Ascending aorta (tissue), 2 donors: ENCODE measurements at regions not wholly inside any gene's neighbourhood (a gene's known extent, or its start where the extent isn't known, plus 50 kb on each side); places are given as distances from the start of the nearest gene placed in this dataset.

Source experiments
- DNase-seq, 2 donors: peaks; one replicate each; pipeline ENCODE4 v3.0.0-alpha.2; 2019; ENCODE audit warnings: low spot score in 2 of 2
- H3K27ac ChIP-seq, 2 donors: fragments of 200-600 bp; sonication (generic); one replicate each; pipeline ENCODE4 v1.5.1; 2016 to 2017; ENCODE audit warnings: mild to moderate bottlenecking in 1 of 2
- H3K27me3 ChIP-seq: fragments of 200-600 bp; sonication (generic); one replicate; pipeline ENCODE4 v1.5.1; 2017
- H3K36me3 ChIP-seq, 2 donors: fragments of 200-600 bp; sonication (generic); one replicate each; pipeline ENCODE4 v1.5.1; 2016
- H3K4me1 ChIP-seq, 2 donors: fragments of 200-600 bp; sonication (generic); one replicate each; pipeline ENCODE4 v1.5.1; 2016 to 2017; ENCODE audit warnings: mild to moderate bottlenecking in 1 of 2
- H3K4me3 ChIP-seq, 2 donors: fragments of 200-600 bp; sonication (generic); one replicate each; pipeline ENCODE4 v1.5.1; 2016 to 2017; ENCODE audit warnings: mild to moderate bottlenecking in 1 of 2
- H3K9me3 ChIP-seq, 2 donors: fragments of 200-600 bp; sonication (generic); one replicate each; pipeline ENCODE4 v1.5.1; 2016
- intact Hi-C: fragments of 100-400 bp; cut with DNase I; formaldehyde crosslinking; loops from one replicate; pipeline ENCODE4 v1.15.1; 2023
- TF ChIP-seq, protein P1 (sequence below), 3 experiments: fragments of 200-600 bp in 2 of 3; fragments of 450-650 bp in 1 of 3; sonication (generic) in 2 of 3; IDR thresholded peaks; one replicate each; pipeline ENCODE4 v1.5.1; 2016 to 2019; ENCODE audit warnings: antibody characterized with exemption in 3 of 3, mild to moderate bottlenecking in 1 of 3, moderate library complexity in 1 of 3

GRCh38 chr6:137687818-137688217 lies 179.2 kb upstream of the TNFAIP3 start:
- H3K36me3 ChIP-seq, result no peaks in the 10 kb centered on the region
- H3K9me3 ChIP-seq, result no peaks in the 10 kb centered on the region
- H3K27me3 ChIP-seq, result no peaks in the 10 kb centered on the region
- TF ChIP-seq, protein P1, sequence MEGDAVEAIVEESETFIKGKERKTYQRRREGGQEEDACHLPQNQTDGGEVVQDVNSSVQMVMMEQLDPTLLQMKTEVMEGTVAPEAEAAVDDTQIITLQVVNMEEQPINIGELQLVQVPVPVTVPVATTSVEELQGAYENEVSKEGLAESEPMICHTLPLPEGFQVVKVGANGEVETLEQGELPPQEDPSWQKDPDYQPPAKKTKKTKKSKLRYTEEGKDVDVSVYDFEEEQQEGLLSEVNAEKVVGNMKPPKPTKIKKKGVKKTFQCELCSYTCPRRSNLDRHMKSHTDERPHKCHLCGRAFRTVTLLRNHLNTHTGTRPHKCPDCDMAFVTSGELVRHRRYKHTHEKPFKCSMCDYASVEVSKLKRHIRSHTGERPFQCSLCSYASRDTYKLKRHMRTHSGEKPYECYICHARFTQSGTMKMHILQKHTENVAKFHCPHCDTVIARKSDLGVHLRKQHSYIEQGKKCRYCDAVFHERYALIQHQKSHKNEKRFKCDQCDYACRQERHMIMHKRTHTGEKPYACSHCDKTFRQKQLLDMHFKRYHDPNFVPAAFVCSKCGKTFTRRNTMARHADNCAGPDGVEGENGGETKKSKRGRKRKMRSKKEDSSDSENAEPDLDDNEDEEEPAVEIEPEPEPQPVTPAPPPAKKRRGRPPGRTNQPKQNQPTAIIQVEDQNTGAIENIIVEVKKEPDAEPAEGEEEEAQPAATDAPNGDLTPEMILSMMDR (IDR thresholded peaks at IDR 0.05), result no peak
- DNase-seq, result no peak
- H3K4me3 ChIP-seq, result no peak overlapping the region
- no peaks in the 10 kb centered on the region for H3K4me1 ChIP-seq
- intact Hi-C loops, result no loop called here
- H3K27ac ChIP-seq, result no peak overlapping the region

DNA sequence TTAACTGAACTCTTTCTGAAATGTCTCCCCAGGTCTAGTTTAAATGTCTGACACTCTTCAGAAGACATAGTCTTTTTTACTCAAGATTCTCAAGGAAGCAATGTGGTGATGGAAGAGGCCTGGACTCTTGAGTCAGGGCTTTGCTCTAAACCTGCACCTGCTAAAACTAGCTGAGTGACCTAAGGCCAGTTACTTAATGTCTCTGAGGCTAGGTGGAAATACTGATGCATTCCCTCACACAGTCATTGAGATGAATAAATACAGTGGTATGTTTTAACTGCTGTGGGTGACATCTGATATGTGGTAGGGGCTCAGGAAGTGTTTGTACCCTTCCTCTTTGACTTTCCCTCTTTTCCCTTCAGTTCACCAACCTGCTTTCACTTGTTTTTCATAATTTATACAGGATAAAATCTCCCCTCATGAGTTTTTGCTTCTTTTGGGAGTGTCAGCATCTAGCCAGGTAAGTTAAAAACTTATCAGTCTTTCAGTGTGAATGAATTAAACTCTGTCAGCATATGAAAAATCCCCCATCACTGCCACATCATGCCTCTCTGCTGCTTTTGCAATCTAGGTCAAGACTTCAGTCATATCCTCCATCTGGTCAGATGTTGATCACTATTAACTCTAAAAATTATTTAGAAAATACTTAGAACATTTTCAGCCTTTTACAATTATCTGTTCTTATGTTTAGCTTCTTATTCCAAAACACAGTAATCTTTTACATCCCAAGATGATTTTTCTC lies 178.7 kb upstream of the TNFAIP3 start:
- TF ChIP-seq, protein P1 (IDR thresholded peaks at IDR 0.05), result no peak
- H3K36me3 ChIP-seq, result no peaks in the 10 kb centered on the region
- no peak overlapping the region for H3K27ac ChIP-seq
- intact Hi-C loops, result no loop called here
- no peaks in the 10 kb centered on the region for H3K4me1 ChIP-seq
- no peak for DNase-seq
- H3K4me3 ChIP-seq, result no peak overlapping the region
- no peaks in the 10 kb centered on the region for H3K27me3 ChIP-seq
- no peaks in the 10 kb centered on the region for H3K9me3 ChIP-seq

GRCh38 chr6:137689377-137689776 lies 177.7 kb upstream of the TNFAIP3 start:
- TF ChIP-seq, protein P1 (IDR thresholded peaks at IDR 0.05), result no peak
- no peaks in the 10 kb centered on the region for H3K9me3 ChIP-seq
- no peak overlapping the region for H3K27ac ChIP-seq
- no peak overlapping the region for H3K4me3 ChIP-seq
- H3K36me3 ChIP-seq, result no peaks in the 10 kb centered on the region
- intact Hi-C loops, result no loop called here
- DNase-seq, result no peak
- H3K4me1 ChIP-seq, result no peaks in the 10 kb centered on the region
- no peaks in the 10 kb centered on the region for H3K27me3 ChIP-seq

DNA sequence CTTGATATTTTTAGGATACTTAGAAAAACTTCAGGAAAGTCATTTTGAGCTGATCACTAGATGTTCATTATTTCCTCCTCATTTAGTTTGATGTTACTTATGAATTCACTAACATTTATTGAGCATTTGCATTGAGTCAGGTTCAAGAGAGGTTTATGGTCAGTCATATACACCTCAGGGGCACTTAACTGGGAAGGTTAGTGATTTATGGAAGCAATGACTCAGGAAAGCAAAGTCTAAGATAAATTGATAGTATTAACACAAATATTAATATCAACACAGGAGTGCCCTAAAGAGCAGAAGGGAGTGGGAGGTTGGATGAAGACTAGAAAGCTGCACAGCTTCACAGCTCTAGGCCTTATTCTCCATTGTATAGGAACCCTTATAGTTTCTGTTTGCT lies 177.0 kb upstream of the TNFAIP3 start:
- intact Hi-C loops, result no loop called here
- Histone ChIP-seq H3K27ac (no peak overlapping the region), H3K4me3 (no peak overlapping the region), H3K36me3 (no peaks in the 10 kb centered on the region), H3K4me1 (no peaks in the 10 kb centered on the region), H3K9me3 (no peaks in the 10 kb centered on the region), H3K27me3 (no peaks in the 10 kb centered on the region)
- TF ChIP-seq, protein P1 (IDR thresholded peaks at IDR 0.05), result no peak
- no peak for DNase-seq

- no peak overlapping the region for H3K4me3 ChIP-seq
- no peak for DNase-seq
- no peaks in the 10 kb centered on the region for H3K36me3 ChIP-seq
- H3K27me3 ChIP-seq, result no peaks in the 10 kb centered on the region
- TF ChIP-seq, protein P1 (IDR thresholded peaks at IDR 0.05), result no peak
- H3K9me3 ChIP-seq, result no peaks in the 10 kb centered on the region
- H3K4me1 ChIP-seq, result no peaks in the 10 kb centered on the region
- intact Hi-C loops, result no loop called here
- no peak overlapping the region for H3K27ac ChIP-seq
Measured at GRCh38 chr6:137690721-137691120, 176.3 kb upstream of the TNFAIP3 start.

DNA sequence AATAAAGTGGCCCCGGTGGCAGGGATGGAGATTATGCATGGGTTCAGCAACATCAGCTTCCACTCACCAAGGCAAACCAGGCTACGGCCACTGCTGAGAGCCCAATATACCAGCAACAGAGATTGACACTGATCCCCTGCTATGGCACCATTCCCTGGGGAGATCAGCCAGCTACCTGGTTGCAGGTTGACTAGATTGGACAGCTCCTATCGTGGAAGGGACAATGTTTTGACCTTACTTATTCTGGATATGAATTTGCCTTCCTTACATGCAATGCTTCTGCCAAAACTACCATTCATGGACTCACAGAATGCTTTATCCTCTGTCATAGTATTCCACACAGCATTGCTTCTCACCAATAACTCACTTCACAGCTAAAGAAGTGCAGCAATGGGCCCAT lies 174.8 kb upstream of the TNFAIP3 start:
- H3K36me3 ChIP-seq, result no peaks in the 10 kb centered on the region
- intact Hi-C loops, result no loop called here
- TF ChIP-seq, protein P1 (IDR thresholded peaks at IDR 0.05), result no peak
- no peak for DNase-seq
- no peak overlapping the region for H3K27ac ChIP-seq
- H3K4me3 ChIP-seq, result no peak overlapping the region
- no peaks in the 10 kb centered on the region for H3K27me3 ChIP-seq
- H3K9me3 ChIP-seq, result no peaks in the 10 kb centered on the region
- no peaks in the 10 kb centered on the region for H3K4me1 ChIP-seq
